HG03097 (cell line): ENCODE measurements at regions not wholly inside any gene's neighbourhood (a gene's known extent, or its start where the extent isn't known, plus 50 kb on each side); places are given as distances from the start of the nearest gene placed in this dataset.

Experiments used
- ATAC-seq: cut with Tn5 transposase; IDR thresholded peaks from one replicate; pipeline ENCODE4 v1.9.1; 2021; ENCODE audit not compliant: unreplicated experiment, low FRiP score

DNA sequence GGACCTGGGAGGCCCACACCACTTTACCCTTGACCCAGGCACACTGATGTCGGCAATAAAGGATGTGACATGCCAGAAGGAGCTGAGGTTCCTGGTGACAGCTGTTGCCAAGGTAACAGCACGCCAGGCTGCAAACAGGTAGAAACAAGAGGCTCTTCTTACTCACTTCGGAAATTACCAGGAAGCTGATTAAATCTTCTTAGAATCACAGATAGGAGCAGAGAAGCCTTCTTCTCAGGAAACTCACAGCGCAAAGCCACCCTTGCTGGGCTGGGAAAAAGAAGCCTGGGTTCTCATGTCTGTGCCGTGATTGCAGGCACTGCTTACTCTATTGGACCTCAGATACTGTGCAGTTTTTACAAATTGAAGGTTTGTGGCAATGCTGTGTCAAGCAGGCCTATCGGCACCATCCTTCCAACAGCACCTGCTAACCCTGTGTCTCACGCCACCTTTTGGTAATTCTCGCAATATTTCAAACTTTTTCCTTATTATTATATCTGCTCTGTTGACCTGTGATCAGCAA lies 61.0 kb upstream of the TAF1B start:
- ATAC-seq: no peak

DNA sequence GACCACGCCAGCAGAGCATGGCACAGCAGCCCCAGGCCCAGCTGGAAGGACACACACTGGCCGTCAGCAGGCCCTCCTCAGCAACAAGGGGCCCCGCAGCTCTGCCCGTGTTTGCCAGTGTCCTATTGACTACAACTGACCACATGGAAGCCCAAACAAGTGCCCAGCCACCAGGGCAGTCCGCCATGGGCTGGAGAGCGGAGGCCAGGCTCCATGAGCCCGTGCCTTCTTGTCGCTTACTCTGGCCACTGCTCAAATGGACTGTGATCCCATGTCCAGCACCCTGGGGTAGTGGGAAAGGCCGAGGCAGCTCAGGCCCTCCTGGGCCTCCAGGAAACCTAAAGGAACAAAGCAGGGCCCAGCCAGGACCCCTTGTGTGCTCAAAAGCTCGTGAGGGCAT lies 53.9 kb upstream of the TAF1B start:
- no peak for ATAC-seq

DNA sequence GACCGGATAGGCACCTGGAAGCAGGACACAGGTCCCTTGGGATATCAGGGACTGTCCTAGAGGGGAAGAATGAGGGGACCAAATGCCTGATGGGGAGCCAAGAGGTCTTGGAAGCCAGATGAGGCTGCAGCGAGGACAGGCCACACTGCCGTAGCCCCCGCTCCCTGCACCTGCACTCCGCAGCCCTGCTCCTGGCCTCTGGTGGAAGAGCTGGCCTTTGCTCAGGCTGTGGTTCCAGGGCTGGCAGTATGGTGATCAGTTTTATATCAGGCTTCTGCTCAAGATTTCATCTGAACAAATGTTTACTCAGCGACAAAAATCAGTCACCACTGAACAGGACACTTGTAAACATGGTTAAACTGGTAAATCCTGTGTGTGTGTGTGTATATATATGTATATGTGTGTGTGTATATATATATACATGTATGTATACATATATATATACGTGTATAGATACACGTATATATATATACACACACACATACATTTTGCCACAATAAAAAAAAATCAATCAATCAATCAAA lies 52.5 kb upstream of the TAF1B start:
- ATAC-seq: no peak

DNA sequence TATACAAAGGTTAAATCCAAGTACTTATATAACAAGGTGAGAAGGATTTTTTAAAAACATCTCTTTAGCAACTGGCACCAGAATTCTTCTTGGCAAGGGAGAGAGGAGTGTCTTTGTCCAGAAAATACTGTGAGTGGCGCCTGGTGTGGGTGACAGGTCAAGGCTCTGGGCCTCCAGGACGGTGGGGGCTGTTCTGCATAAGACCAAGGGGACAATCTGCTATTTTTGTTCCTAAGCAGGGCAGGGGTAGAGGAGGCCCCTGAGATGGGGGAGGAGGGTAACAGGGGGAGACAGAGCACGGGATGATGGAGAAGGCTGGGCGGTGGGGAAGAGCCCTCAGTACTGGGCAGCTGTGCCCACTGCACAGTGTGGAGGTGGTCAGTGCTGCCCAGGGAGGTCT lies 51.6 kb upstream of the TAF1B start:
- ATAC-seq: no peak

DNA sequence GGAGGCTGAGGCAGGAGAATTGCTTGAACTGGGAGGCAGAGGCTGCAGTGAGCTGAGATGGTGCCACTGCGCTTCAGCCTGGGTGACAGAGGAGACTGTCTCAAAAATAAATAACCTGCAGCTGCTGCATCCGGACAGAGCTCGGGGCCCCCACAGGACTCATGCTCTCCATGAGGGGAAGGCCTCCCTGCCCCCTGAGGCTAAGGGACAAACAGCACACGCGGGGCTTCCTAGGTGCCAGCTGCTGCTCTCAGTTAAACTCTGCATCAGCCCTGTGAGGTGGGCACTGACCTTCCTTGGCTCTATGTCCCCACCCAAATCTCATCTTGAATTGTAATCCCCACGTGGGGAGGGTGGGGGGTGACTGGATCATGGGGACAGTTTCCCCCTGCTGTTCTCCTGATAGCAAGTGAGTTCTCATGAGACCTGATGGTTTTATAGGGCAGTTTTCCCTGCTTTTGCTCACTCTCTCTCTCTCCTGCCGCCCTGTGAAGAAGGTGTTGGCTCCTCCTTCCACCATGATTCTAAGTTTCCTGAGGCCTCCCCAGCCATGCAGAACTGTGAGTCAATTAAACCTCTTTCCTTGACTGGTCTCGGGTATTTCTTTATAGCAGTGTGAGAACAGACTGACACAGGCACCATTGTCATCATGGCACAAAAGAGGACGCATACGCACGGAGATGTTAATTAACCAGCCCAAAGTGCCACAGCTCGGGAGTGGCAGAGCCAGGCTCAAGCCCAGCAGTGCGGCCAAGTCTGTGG lies 49.9 kb upstream of the TAF1B start:
- no peak for ATAC-seq
